Right forelimb (tissue), 1 donor: ENCODE measurements at regions not wholly inside any gene's neighbourhood (a gene's known extent, or its start where the extent isn't known, plus 50 kb on each side); places are given as distances from the start of the nearest gene placed in this dataset.
"Not testable (repeated sequence)": the region's sequence is repeated elsewhere in the genome, so short reads cannot be mapped to it uniquely, and the experiment has no call there.

Experiments
- DNase-seq: peaks from one replicate; pipeline ENCODE4 v3.0.0-alpha.2; 2018

DNA sequence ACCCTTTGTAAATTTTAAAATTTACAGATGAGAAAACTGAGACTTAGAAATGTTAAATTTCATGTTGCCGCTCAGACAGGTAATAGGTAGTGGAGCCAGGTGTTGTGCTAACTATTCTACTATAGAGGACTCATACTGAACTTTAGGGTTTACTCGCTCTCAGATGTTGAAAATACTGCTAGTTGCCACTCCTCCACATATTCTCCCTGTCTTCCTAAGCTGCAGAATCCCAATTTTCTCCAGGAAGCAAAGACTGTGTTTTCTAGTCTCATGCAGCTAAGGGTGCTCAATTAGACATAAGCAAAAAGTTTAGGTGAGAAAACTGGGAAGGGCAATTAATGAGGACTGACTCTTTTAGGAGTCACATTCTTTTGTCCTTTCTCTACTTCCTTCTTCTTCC, 612.3 kb downstream of the KCNH5 start:
- no peak for DNase-seq

DNA sequence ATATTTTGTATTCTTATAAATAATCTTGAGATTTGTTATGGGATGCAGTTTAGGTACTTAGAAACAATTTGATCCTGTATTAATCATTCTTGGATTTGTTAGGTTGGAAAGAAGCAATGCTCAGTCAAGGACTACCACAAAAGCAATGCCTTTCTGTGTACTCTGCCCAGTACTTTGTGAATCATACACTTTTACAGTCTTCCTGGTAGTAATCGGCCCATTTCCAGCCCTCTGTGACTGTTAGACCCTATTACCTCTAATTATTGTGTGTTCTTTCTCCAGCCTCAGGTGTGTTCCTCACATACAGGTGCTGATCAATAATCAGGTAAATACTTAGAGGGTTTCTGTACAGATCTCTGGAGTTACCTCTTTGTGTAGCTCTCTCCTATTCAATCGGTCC, 609.0 kb downstream of the KCNH5 start:
- DNase-seq, result no peak

DNA sequence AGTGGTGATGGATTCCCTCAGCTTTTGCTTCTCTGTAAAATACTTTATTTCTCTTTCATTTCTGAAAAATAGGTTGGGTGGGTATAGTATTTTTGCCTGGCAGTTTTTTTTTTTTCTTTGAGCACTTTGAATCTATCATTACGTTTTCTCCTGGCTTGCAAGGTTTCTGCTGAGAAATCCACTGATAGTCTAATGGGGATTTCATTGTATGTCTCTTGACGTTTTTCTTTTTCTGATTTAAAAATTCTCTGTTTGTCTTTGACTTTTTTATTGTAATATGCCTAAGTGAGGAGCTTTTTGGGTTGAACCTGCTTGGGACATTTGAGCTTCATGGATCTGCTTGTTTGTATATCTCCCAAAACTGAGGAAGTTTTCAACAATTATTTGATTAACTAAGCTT, 606.0 kb downstream of the KCNH5 start:
- no peak for DNase-seq

DNA sequence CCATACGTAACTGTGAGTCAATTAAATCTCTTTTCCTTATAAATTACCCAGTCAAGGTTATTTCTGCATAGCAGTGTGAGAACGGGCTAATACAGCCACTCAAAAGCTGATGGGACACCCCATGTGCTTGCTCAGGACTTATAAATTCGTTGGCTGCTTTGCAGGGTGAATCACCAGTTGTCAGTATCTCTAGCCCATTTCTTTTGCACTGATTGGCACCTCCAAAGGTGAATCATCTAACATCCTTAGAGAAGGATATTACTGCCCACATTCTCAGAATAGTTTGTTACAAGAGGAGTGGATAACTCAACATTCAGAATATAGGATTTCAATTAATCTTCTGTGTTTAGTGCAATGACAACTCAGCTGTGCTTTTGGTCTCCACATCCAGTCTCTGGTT, 601.5 kb downstream of the KCNH5 start:
- DNase-seq, result no peak

DNA sequence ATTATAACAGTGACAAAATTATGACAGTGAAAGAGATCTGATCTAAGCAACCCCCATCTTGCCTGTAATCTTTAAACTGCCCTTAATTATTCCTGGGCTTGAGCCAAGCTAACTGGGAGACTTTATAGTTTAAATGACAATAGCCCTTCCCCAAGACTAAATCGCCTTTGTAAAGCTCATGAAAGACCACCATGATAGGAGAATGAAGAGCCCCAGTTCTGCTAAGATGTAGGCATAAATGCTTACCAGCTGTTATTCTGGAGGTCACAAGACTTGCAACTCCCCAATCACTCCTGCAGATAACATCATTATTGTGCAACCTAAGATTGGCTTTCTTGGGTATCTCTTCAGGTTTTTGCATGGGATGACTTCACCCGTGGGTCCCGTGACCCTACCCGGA, 599.7 kb downstream of the KCNH5 start:
- DNase-seq, result no peak

DNA sequence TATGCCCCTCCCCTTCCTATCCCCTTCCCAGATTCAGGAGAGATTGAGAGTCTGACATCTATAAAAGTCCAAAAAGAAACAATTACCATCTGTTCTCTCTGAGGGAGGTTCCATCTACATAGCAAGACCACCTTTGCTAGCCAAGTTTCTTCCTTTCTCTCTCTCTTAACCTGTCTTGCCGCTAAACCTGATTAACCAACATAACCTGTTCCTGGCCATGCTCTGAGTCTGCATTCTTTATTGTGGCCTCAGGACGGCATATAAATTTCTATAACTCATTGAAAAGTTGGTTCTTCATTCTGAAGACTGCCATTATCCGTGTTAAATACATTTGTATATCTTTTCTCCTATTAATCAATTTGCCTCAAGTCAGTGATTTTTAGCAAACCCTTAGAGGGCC, 594.0 kb downstream of the KCNH5 start:
- DNase-seq, result no peak

DNA sequence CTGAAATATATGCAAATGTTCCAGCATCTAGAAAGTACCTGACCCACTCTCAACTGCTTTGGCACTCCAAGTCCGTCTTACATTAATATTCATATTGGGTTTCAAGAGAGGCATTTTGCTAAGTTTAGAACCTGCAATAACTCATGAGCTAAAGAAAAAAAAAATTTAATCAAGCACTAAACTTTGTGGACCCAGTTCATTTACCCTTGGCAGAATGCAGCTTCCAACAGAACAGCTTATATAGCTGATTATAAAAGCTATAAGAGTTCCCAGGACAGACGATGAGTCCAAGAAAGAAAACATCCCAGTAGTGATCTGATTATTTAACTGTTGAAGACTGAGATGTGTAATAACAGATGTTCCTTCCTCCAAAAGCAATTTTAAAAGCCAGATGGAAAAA, 592.0 kb downstream of the KCNH5 start:
- no peak for DNase-seq

DNA sequence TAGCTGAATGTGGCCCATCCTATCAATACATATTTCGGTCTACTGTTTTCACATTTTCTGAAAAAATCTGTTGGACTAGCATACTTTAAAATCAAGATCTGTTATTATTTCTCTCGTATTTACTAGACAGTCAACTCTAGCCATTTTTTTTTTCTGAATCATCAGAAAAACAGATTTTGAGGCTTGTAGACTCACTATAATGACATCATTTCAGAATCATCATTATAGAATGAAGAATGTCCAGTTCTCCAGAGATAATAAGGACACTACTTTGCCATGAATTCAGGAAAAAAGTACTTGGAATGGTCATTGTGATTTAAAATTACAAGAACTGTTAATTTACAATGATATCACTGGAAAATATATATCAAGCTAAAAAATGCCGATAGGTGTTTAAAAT, 589.8 kb downstream of the KCNH5 start:
- DNase-seq, result no peak

DNA sequence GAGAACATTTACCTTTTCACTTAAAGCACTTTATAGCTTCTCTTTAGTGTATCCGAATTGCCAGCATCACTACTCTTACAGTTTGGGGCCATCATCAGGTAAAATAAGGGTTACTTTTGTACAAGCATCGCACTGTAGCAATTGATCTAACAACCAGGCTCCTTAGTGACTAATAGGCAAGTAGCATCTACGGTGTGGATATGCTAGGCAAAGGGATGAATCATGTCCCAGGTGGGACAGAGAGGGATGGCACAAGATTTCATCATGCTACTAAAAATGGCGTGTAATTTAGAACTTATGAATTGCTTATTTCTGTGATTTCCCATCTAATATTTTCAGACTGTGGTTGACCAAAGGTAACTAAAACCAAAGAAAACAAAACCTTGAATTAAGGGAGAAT, 582.3 kb downstream of the KCNH5 start:
- no peak for DNase-seq

DNA sequence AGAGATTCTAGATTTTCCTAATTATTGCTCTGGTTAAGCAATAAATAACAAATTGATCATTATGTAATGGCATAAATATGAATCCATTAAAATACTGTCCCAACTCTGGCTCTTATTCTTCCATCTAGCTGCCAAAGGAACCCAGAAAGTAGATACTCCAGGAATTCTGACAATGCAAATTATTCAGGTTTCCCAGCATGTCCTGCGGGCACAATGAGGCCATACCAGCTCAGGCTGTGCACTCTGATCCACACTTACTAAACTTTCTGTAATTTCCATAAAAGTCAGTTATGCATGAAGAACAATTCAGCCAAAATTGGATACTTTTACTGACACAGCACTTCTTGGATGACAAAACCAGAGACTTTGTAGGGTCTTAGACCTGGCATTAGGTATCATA, 576.3 kb downstream of the KCNH5 start:
- DNase-seq, result no peak

DNA sequence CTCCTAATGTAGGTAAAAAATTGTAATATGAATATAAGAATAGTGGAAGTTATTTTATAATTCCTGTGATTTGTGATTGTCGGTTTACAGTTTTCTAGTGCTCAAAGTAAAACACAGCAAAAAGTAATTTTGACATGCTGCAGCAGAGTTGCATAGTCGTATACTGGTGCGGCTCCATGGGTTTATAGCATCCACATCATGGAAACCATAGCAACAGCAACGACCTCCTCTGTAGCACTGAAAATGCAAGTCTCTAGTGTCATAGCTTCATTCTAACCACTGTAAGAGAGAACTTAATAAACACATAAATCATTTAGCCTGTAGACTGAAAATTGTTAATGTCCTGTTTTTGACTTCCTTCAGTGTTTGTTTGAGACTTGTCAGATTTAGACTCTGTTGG, 574.3 kb downstream of the KCNH5 start:
- no peak for DNase-seq

DNA sequence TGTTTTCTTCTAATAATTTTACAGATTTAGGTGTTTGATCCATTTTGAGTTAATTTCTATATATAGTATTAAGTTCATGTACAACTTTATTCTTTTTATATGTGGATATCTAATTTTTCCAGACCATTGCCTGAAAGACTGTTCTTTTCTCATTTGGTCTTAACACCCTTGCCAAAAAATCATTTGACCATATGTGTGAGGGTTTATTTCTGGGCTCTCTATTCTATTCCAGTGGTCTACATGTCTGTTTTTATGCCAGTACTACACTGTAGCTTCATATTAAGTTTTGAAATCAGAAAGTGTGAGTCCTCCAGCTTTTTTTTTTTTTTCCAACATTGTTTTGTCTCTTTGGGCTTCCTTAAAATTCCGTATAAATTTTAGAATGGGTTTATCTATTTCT, 554.1 kb downstream of the KCNH5 start:
- no peak for DNase-seq

DNA sequence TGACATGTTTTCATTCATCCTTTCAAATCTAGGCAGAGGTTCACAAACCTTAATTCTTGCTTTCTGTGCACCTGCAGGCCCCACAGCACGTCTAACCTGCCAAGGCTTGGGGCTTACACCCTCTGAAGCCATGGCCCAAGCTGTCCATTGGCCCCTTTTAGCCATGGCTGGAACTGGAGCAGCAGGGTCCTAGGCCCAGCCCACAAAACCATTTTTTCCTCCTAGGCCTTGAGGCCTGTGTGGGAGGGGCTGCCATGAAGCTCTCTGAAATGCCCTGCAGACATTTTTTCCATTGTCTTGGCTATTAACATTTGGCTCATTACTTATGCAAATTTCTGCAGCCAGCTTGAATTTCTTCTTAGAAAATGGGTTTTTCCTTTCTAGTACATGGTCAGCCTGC, 547.5 kb downstream of the KCNH5 start:
- no peak for DNase-seq

DNA sequence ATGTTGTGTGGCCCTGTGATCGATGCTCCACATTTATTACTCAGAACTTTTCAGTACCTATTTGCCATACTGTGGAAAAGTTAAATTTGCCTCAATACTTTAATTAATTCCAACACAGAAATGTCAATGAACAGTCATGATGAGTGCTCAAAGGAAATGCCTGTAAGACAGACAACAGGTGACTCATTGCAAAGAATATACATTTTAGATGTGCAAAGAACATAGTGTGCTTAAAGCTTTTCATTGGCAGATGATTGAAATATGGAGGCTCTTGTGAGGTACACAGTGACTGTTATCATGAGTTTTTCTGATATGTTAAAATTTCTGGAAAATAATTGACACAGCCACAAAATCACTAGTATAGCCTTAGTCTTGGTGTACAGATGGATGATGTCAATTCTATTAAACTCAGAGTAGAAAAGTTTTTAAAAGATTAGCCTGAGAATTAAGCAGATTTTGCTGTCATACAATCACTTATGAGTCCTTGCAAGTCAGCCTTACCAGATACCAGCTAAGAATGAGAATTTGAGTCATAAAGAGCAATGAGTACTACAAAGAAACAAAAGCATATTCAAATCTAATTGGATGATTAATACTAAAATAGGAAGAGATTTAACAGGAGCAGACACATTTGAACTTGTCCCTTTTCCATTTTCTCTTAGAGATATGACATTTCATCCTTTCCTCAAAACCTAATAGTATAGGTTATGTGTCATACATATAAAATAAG, 544.1 kb downstream of the KCNH5 start:
- no peak for DNase-seq

DNA sequence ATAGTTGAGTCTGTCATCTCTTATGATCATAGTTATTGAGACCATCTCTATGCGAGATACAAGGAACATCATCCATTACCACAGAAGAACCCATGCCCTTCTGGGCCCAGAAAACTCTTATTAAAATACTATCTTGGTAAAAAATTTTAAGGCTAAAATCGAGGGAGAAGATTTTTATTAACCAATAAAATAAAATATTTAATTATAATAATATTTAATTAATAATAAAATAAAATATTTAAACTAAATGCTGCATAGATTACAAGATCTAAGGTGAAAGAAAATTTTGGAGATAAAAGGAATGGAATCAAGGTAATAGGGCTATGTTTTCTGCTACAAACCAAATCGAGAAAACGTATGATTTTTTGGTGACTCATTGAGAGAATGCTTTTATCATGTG, 540.2 kb downstream of the KCNH5 start:
- DNase-seq, result no peak

DNA sequence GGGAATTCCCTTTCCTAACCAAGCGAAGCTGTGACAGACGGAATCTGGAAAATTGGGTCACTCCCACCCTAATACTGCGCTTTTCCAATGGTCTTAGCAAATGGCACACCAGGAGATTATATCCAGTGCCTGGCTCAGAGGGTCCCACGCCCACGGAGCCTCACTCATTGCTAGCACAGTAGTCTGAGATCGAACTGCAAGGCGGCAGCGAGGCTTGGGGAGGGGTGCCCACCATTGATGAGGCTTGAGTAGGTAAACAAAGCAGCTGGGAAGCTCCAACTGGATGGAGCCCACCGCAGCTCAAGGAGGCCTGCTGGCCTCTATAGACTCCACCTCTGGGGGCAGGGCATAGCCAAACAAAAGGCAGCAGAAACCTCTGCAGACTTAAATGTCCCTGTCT, 523.9 kb downstream of the KCNH5 start:
- DNase-seq, result not testable (repeated sequence)

DNA sequence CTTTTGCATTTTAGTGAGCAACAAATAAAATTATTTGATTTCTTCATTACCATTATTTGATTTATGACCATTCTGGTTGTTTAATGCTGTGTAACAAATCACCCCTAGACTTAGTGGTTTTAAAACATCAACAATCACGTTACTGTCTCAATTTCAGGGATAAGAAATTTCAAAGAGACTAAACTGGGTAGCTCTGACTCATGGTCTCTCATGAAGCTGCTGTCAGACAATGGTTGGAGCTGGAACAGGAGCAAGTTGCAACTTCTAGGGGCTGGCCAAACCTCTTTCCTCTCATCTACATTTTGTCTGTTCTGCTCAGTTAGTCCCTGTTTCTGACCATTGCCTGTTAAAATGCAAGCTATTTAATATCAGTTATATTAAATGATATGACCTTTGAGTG, 517.0 kb downstream of the KCNH5 start:
- DNase-seq, result no peak

DNA sequence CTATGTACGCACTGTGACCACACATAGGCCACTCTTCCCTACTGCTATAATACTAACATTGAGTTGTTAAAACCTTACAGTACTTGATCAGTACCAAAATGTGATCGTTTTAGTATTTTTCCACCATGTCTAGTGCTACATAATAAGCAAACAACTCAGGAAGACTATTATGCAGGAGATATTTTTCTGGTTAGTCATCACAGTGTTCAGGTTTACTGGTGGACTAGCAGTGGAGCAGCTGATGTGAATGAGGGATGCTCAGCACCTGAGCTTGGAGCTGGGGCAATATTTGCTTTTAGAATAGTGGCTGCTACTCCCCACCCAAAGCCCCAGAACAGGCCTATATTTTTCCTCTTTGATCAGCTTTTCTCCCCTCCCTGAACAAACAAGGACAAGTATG, 513.1 kb downstream of the KCNH5 start:
- no peak for DNase-seq

DNA sequence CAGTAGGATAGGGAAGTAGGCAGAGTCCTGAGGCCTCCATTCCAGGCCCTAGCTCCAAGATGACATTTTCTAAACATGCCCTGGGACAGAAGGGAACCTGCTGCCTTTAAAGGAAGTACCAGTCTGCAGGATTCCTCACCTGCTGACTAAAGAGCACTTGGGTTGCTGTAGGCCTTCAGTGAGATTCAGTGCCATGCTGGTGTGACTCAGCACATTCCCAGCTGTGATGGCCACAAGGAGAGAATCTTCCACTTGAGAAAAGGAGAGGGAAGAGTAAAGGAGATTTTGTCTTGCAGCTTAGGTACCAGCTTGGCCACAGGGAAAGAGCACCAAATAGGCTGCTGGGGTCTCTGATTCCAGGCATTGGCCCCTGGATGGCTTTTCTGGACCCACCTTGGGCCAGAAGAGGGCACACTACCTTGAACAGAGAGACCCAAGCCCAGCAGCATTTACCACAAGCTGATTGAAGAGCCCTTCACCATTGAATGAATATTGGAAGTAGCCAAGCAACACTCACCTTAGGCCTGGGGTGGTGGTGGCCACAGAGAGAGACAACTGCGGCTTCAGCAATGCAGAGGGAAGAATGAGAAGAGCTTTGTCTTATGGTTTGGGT, 498.3 kb downstream of the KCNH5 start:
- no peak for DNase-seq

DNA sequence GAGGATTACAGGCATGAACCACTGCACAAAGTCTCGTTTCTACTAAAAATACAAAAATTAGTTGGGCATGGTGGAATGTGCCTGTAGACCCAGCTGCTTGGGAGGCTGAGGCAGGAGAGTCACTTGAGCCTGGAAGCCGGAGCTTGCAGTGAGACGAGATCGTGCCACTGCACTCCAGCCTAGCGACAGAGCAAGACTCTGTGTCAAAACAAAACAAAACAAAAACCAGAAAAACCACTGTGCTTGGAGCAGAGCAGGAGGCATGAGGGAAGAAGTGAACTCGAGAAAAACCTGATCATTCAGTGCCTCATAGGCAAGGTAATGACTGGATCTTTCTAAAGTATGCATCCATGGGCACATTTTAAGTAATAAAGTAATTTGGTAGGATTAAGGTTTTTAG, 487.8 kb downstream of the KCNH5 start:
- no peak for DNase-seq

DNA sequence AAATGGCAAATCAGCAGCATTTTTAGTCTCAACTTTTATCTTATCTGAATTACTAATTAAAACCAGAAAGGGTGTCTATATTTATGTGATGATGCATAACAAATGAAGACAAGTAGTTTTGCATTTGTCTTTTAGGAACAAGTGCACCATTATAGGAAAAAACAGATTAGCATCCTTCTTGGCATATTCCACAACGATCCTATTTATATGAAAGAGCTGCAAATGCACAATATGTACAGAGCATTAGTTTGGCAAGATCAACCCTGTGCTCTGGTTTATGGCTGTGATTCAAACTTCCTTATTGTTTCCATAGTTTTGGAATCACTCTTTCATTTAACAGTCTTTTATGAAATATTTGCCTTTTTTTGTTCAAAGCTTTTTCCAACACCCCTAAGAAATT, 486.8 kb downstream of the KCNH5 start:
- no peak for DNase-seq

DNA sequence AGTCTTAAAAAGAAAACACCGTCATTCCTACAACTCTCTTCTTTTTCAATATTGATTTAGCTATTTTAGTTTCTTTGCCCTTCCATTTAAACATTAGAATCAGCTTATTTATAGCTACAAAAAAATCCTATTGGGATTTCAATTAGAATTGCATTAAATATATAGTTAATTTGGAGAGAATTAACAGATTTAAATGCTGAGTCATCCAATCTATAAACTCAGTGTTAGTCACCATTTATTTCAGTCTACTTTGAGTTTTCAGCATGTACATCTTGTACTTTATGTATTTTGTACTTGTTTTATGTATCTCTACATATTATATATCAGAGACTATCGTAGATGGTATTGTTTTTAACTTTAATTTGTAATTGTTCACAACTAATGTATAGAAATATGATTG, 460.0 kb downstream of the KCNH5 start:
- no peak for DNase-seq

DNA sequence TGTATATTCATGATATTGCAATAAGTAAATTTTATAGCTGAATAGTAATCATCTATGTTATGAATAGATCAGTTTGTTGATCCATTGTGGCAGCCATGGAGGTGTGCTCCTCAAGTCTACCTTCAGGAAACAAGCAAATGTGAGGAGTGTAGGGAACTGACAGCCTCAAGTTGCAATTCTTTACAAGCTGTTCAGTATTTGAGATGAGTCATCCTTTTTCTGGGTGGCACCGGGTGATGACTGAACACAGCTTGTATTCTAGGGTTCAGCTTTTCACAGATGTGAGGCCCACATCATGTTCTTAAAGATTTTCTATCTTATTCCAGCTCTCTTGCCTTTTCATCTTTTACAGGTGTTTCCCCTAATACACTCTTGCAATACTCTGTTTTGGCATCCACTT, 452.4 kb downstream of the KCNH5 start:
- DNase-seq, result no peak

DNA sequence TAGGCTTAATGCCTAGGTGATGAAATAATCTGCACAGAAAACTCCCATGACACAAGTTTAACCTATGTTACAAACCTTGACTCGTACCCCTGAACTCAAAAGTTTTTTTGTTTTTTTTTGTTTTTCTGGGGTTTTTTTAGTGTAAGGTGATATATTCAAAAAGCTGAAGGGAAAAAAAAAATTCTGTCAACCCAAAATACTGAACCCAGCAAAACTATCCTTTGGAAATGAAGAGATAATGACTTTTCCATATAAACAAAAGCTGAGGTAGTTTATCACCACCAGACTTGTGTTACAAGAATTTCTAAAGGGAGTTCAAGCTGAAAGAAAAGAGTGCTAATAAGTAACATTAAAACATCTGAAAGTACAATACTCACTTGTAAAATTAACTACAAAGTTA, 448.1 kb downstream of the KCNH5 start:
- DNase-seq, result no peak
